ENCODE measurements at regions not wholly inside any gene's neighbourhood (a gene's known extent, or its start where the extent isn't known, plus 50 kb on each side); places are given as distances from the start of the nearest gene placed in this dataset.
A peak's percentile ranks its signal among the peaks of the same experiment; 100 is the strongest.

GRCh38 chr2:190783513-190784263 lies 96.9 kb upstream of the GLS start:
- DNase-seq (ENCODE audit: low read depth), result no peak

GRCh38 chr2:190785334-190785733 lies 95.3 kb upstream of the GLS start:
- DNase-seq (ENCODE audit: low read depth), result no peak

- peak; percentile 73 for DNase-seq (ENCODE audit: low read depth)
Observed at GRCh38 chr2:190786404-190787166, 94.0 kb upstream of the GLS start.

- no peak for DNase-seq (ENCODE audit: low read depth)
Observed at GRCh38 chr2:190787743-190788235, 92.8 kb upstream of the GLS start.

GRCh38 chr2:190789074-190790004 lies 91.3 kb upstream of the GLS start:
- DNase-seq (ENCODE audit: low read depth), result peak; percentile 52

GRCh38 chr2:190791347-190791975 lies 89.2 kb upstream of the GLS start:
- peak; percentile 90 for DNase-seq (ENCODE audit: low read depth)

GRCh38 chr2:190791976-190792575 lies 88.5 kb upstream of the GLS start:
- no peak for DNase-seq (ENCODE audit: low read depth)

- no peak for DNase-seq (ENCODE audit: low read depth)
Observed at GRCh38 chr2:190792956-190793888, 87.4 kb upstream of the GLS start.

- DNase-seq (ENCODE audit: low read depth), result no peak
Observed at GRCh38 chr2:190794377-190794776, 86.2 kb upstream of the GLS start.

GRCh38 chr2:190794790-190795189 lies 85.8 kb upstream of the GLS start:
- no peak for DNase-seq (ENCODE audit: low read depth)

- DNase-seq (ENCODE audit: low read depth), result no peak
Observed at GRCh38 chr2:190795686-190796085, 84.9 kb upstream of the GLS start.

GRCh38 chr2:190799999-190800398 lies 80.6 kb upstream of the GLS start:
- DNase-seq (ENCODE audit: low read depth), result no peak

- peak; percentile 36 for DNase-seq (ENCODE audit: low read depth)
Observed at GRCh38 chr2:190800528-190800927, 80.1 kb upstream of the GLS start.

GRCh38 chr2:190802129-190802528 lies 78.5 kb upstream of the GLS start:
- DNase-seq (ENCODE audit: low read depth), result no peak

GRCh38 chr2:190802626-190803209 lies 77.9 kb upstream of the GLS start:
- peak; percentile 74 for DNase-seq (ENCODE audit: low read depth)

GRCh38 chr2:190804182-190804795 lies 76.3 kb upstream of the GLS start:
- peak; percentile 34 for DNase-seq (ENCODE audit: low read depth)

- DNase-seq (ENCODE audit: low read depth), result no peak
Observed at GRCh38 chr2:190805126-190805525, 75.5 kb upstream of the GLS start.

- peak; percentile 45 for DNase-seq (ENCODE audit: low read depth)
Observed at GRCh38 chr2:190805843-190806242, 74.8 kb upstream of the GLS start.

- DNase-seq (ENCODE audit: low read depth), result no peak
Observed at GRCh38 chr2:190807886-190808285, 72.7 kb upstream of the GLS start.

All from amniotic epithelial cell (primary cell).